ENCODE measurements at regions not wholly inside any gene's neighbourhood (a gene's known extent, or its start where the extent isn't known, plus 50 kb on each side); places are given as distances from the start of the nearest gene placed in this dataset.

GRCh38 chr3:159887168-159887567, 101.5 kb upstream of the IL12A start (continued):
- TF ChIP-seq ZNF77 (CRISPR knock-in tag; IDR thresholded peaks at IDR 0.05) (no peak), RNF2 (IDR thresholded peaks at IDR 0.05) (no peak), KDM1A (IDR thresholded peaks at IDR 0.05) (no peak), JUNB (CRISPR knock-in tag; conservative IDR thresholded peaks at IDR 0.05) (no peak), ZNF584 (CRISPR knock-in tag; IDR thresholded peaks at IDR 0.05; ENCODE audit: low read depth) (no peak), ZNF764 (CRISPR knock-in tag; IDR thresholded peaks at IDR 0.05; ENCODE audit: low read depth) (no peak), MECOM (CRISPR knock-in tag; IDR thresholded peaks at IDR 0.05) (no peak), HIVEP1 (CRISPR knock-in tag; IDR thresholded peaks at IDR 0.05) (no peak), ZNF12 (CRISPR knock-in tag; IDR thresholded peaks at IDR 0.05) (no peak), KLF16 (IDR thresholded peaks at IDR 0.05) (no peak)
- TF ChIP-seq, protein P1, sequence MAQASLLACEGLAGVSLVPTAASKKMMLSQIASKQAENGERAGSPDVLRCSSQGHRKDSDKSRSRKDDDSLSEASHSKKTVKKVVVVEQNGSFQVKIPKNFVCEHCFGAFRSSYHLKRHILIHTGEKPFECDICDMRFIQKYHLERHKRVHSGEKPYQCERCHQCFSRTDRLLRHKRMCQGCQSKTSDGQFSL (CRISPR knock-in tag; IDR thresholded peaks at IDR 0.05), result no peak
- TF ChIP-seq, protein P1 (tag; IDR thresholded peaks at IDR 0.05), result no peak

- no peaks in the 10 kb centered on the region for H3K36me3 ChIP-seq (ENCODE audit: control insufficient read depth, insufficient read depth, low read length)
- H3K27ac ChIP-seq (ENCODE audit: extremely low read depth, low read depth, low read length), result no peak overlapping the region
- H2AFZ ChIP-seq (ENCODE audit: low read depth, low read length), result no peak overlapping the region
- TF ChIP-seq NR2F6 (CRISPR knock-in tag; IDR thresholded peaks at IDR 0.05) (no peak), ZNF445 (CRISPR knock-in tag; IDR thresholded peaks at IDR 0.05; ENCODE audit: low read depth) (no peak), RCOR1 (IDR thresholded peaks at IDR 0.05; ENCODE audit: borderline replicate concordance in 1 of 2, low read depth in 2 of 2, low read length in 2 of 2) (no peak), FOXJ3 (CRISPR knock-in tag; IDR thresholded peaks at IDR 0.05) (no peak)
- TF ChIP-seq, protein P2, sequence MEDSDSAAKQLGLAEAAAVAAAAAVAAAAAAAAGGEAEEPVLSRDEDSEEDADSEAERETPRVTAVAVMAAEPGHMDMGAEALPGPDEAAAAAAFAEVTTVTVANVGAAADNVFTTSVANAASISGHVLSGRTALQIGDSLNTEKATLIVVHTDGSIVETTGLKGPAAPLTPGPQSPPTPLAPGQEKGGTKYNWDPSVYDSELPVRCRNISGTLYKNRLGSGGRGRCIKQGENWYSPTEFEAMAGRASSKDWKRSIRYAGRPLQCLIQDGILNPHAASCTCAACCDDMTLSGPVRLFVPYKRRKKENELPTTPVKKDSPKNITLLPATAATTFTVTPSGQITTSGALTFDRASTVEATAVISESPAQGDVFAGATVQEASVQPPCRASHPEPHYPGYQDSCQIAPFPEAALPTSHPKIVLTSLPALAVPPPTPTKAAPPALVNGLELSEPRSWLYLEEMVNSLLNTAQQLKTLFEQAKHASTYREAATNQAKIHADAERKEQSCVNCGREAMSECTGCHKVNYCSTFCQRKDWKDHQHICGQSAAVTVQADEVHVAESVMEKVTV (CRISPR knock-in tag; IDR thresholded peaks at IDR 0.05), result no peak
- no peaks in the 10 kb centered on the region for H3K79me2 ChIP-seq (ENCODE audit: control insufficient read depth, insufficient read depth, low read length)
- no TSS peak for BruUV-seq (replicated peaks)
- no peak overlapping the region for H3K4me3 ChIP-seq
- CTCF ChIA-PET (ENCODE audit: low intra/inter-chr PET ratio), result no interaction called here
- POLR2A ChIA-PET, result interaction anchor here (0.6 kb wide), 1 partner anchor 16 kb away, joined by 3 read pairs; no protein-coding TSS in a partner anchor
- no peaks in the 10 kb centered on the region for H3K27me3 ChIP-seq (ENCODE audit: control insufficient read depth in 2 of 2, insufficient read depth in 2 of 2, low read length in 2 of 2)
- no peaks in the 10 kb centered on the region for H3K4me1 ChIP-seq (replicated peaks in 1 of 2; ENCODE audit: control insufficient read depth in 2 of 2, insufficient read depth in 2 of 2, low read length in 2 of 2)
- ATAC-seq, result no peak
- no peak for FAIRE-seq
- intact Hi-C loops (cut with micrococcal nuclease), result loop anchor here (5.0 to 10.0 kb wide), 4 partner anchors 114 to 524 kb away; no protein-coding TSS in a partner anchor
- in situ Hi-C loops (cut with MboI), result loop anchor here (10.0 to 25.0 kb wide), 2 partner anchors 574 to 1907 kb away; no protein-coding TSS in a partner anchor
- WGBS (ENCODE audit: insufficient coverage, low coverage, missing lambda C conversion rate), result 0% methylated on average over 3 of the region's 3 CpGs
- no peak overlapping the region for H3K9ac ChIP-seq (ENCODE audit: insufficient read depth in 1 of 2, low read depth in 2 of 2, low read length in 2 of 2)
- H4K20me1 ChIP-seq (replicated peaks; ENCODE audit: control insufficient read depth, insufficient read depth, low read length), result no peaks in the 10 kb centered on the region
- DNase-seq (ENCODE audit: extremely low read depth in 1 of 4, low spot score in 3 of 4), result no peak
- no peak overlapping the region for H3K4me2 ChIP-seq (ENCODE audit: insufficient read depth, low read length)
- no peaks in the 10 kb centered on the region for H3K9me3 ChIP-seq (replicated peaks; ENCODE audit: control insufficient read depth, insufficient read depth, low read depth, low read length)
- no peaks in the 10 kb centered on the region for H3K9me1 ChIP-seq (ENCODE audit: control insufficient read depth, insufficient read depth, low read length)
Measured at GRCh38 chr3:159887911-159888310, 100.7 kb upstream of the IL12A start.
